HCT116 (cell line): ENCODE measurements at regions not wholly inside any gene's neighbourhood (a gene's known extent, or its start where the extent isn't known, plus 50 kb on each side); places are given as distances from the start of the nearest gene placed in this dataset.

Experiments used
- CEBPB ChIP-seq: IDR thresholded peaks from 2 replicates; pipeline ENCODE4 v1.6.1; 2012; ENCODE audit warnings: low read depth
- EGR1 ChIP-seq: IDR thresholded peaks from 2 replicates; pipeline ENCODE4 v1.6.1; 2012; ENCODE audit warnings: low read depth
- EZH2 ChIP-seq: fragments of 200-600 bp; sonication (generic); IDR thresholded peaks from 2 replicates; pipeline ENCODE4 v1.6.1; 2017; ENCODE audit warnings: antibody characterized with exemption, mixed run types
- EZH2phosphoT487 ChIP-seq: fragments of 200-600 bp; IDR thresholded peaks from 2 replicates; pipeline ENCODE4 v1.6.1; 2018; ENCODE audit warnings: antibody characterized with exemption, borderline replicate concordance
- POLR2A ChIP-seq: IDR thresholded peaks from 2 replicates; pipeline ENCODE4 v1.7.0; 2011; ENCODE audit warnings: borderline replicate concordance; ENCODE audit not compliant: insufficient read depth, insufficient read length; ENCODE audit errors: extremely low read depth
- POLR2AphosphoS5 ChIP-seq: IDR thresholded peaks from 2 replicates; pipeline ENCODE4 v1.6.1; 2011; ENCODE audit warnings: mild to moderate bottlenecking, low read depth, low read length, moderate library complexity
- ZFX ChIP-seq: fragments of 450-650 bp; IDR thresholded peaks from 2 replicates; pipeline ENCODE4 v1.6.1; 2017
- ZNF274 ChIP-seq: fragments of 200-500 bp; sonication (Bioruptor generic); IDR thresholded peaks from 2 replicates; pipeline ENCODE4 v1.6.1; 2014; ENCODE audit warnings: mild to moderate bottlenecking, low read depth, low read length, inconsistent platforms
- TF ChIP-seq, protein P1 (sequence below), 3 experiments: fragments of 200-600 bp in 1 of 3; sonication (generic) in 1 of 3; IDR thresholded peaks in 2 of 3; conservative IDR thresholded peaks in 1 of 3; 2 replicates each; pipeline ENCODE4 v1.5.1; 2012 to 2017; ENCODE audit warnings: low read depth in 2 of 3, low read length in 2 of 3, antibody characterized with exemption in 1 of 3, borderline replicate concordance in 1 of 3, control low read depth in 1 of 3, mild to moderate bottlenecking in 1 of 3, mixed read lengths in 1 of 3, mixed run types in 1 of 3, moderate library complexity in 1 of 3; ENCODE audit not compliant: insufficient read depth in 1 of 3

GRCh38 chr1:200296091-200296661 is 113.7 kb downstream of the ZNF281 start:
- TF ChIP-seq POLR2AphosphoS5 (no peak), EZH2 (no peak), ZNF274 (no peak), POLR2A (no peak), CEBPB (no peak), EZH2phosphoT487 (no peak), EGR1 (no peak), ZFX (no peak)
- TF ChIP-seq, protein P1, sequence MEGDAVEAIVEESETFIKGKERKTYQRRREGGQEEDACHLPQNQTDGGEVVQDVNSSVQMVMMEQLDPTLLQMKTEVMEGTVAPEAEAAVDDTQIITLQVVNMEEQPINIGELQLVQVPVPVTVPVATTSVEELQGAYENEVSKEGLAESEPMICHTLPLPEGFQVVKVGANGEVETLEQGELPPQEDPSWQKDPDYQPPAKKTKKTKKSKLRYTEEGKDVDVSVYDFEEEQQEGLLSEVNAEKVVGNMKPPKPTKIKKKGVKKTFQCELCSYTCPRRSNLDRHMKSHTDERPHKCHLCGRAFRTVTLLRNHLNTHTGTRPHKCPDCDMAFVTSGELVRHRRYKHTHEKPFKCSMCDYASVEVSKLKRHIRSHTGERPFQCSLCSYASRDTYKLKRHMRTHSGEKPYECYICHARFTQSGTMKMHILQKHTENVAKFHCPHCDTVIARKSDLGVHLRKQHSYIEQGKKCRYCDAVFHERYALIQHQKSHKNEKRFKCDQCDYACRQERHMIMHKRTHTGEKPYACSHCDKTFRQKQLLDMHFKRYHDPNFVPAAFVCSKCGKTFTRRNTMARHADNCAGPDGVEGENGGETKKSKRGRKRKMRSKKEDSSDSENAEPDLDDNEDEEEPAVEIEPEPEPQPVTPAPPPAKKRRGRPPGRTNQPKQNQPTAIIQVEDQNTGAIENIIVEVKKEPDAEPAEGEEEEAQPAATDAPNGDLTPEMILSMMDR (IDR thresholded peaks at IDR 0.05 in 2 of 3, conservative IDR thresholded peaks at IDR 0.05 in 1 of 3; ENCODE audit: borderline replicate concordance in 1 of 3, insufficient read depth in 1 of 3, low read depth in 2 of 3, low read length in 2 of 3): no peak
